NCI-H1417 (cell line): ENCODE measurements at regions not wholly inside any gene's neighbourhood (a gene's known extent, or its start where the extent isn't known, plus 50 kb on each side); places are given as distances from the start of the nearest gene placed in this dataset.

Source experiments
- DNase-seq, 3 experiments: peaks; one replicate each; lab custom pipeline; 2025; lab: John Stamatoyannopoulos, UW

GRCh38 chr10:78937800-78938694 lies 130.7 kb upstream of the ZMIZ1 start:
- DNase-seq = no peak

- DNase-seq = no peak
Measured at GRCh38 chr10:78938695-78939672, 129.8 kb upstream of the ZMIZ1 start.

GRCh38 chr10:78942091-78942501 lies 126.7 kb upstream of the ZMIZ1 start:
- DNase-seq = no peak

GRCh38 chr10:78944723-78945312 lies 123.9 kb upstream of the ZMIZ1 start:
- DNase-seq = no peak

- DNase-seq = no peak
Measured at GRCh38 chr10:78945838-78946237, 122.9 kb upstream of the ZMIZ1 start.

- DNase-seq = peak in 1 of 3 experiments; percentile 50
Measured at GRCh38 chr10:78947226-78947625, 121.5 kb upstream of the ZMIZ1 start.

GRCh38 chr10:78947733-78948132 lies 121.0 kb upstream of the ZMIZ1 start:
- no peak for DNase-seq

- no peak for DNase-seq
Measured at GRCh38 chr10:78948621-78949030, 120.1 kb upstream of the ZMIZ1 start.

GRCh38 chr10:78950656-78951587 lies 117.8 kb upstream of the ZMIZ1 start:
- peak in 1 of 3 experiments; percentile 27 for DNase-seq

- DNase-seq = peak in 1 of 3 experiments; percentile 31
Measured at GRCh38 chr10:78952030-78952429, 116.7 kb upstream of the ZMIZ1 start.

- no peak for DNase-seq
Measured at GRCh38 chr10:78952686-78953085, 116.1 kb upstream of the ZMIZ1 start.

GRCh38 chr10:78953113-78953798 lies 115.5 kb upstream of the ZMIZ1 start:
- DNase-seq = no peak

- DNase-seq = no peak
Measured at GRCh38 chr10:78953799-78954297, 114.9 kb upstream of the ZMIZ1 start.

GRCh38 chr10:78954689-78955088 lies 114.1 kb upstream of the ZMIZ1 start:
- DNase-seq = no peak

- DNase-seq = no peak
Measured at GRCh38 chr10:78955206-78955605, 113.6 kb upstream of the ZMIZ1 start.

GRCh38 chr10:78956391-78956790 lies 112.4 kb upstream of the ZMIZ1 start:
- DNase-seq = no peak

GRCh38 chr10:78957471-78958039 lies 111.2 kb upstream of the ZMIZ1 start:
- DNase-seq = no peak

GRCh38 chr10:78959217-78959923 lies 109.4 kb upstream of the ZMIZ1 start:
- DNase-seq = no peak

GRCh38 chr10:78959924-78960285 lies 108.9 kb upstream of the ZMIZ1 start:
- no peak for DNase-seq
